OCI-LY1 (cell line): ENCODE measurements at regions not wholly inside any gene's neighbourhood (a gene's known extent, or its start where the extent isn't known, plus 50 kb on each side); places are given as distances from the start of the nearest gene placed in this dataset.

ENCODE experiments used
- H2AFZ ChIP-seq: fragments of 200-600 bp; sonication (generic), shearing (Covaris generic); 2 replicates; pipeline ENCODE4 v1.6.0; 2014; ENCODE audit warnings: antibody characterized with exemption, mild to moderate bottlenecking, low read length
- H3F3A ChIP-seq: fragments of 200-600 bp; sonication (generic), shearing (Covaris generic); 2 replicates; pipeline ENCODE4 v1.6.0; 2014; ENCODE audit warnings: mild to moderate bottlenecking, antibody characterized with exemption, low read length, moderate library complexity; ENCODE audit not compliant: insufficient read depth
- H3K27ac ChIP-seq: fragments of 200-600 bp; sonication (generic); 2 replicates; pipeline ENCODE4 v1.5.1; 2014; ENCODE audit warnings: low read length, mixed run types, mild to moderate bottlenecking, low read depth; ENCODE audit not compliant: poor library complexity, severe bottlenecking
- H3K27me3 ChIP-seq: fragments of 200-600 bp; sonication (generic); 2 replicates; pipeline ENCODE4 v1.6.0; 2014; ENCODE audit warnings: antibody characterized with exemption, mild to moderate bottlenecking, low read length, moderate library complexity; ENCODE audit not compliant: insufficient read depth
- H3K36me3 ChIP-seq: fragments of 200-600 bp; sonication (generic); 2 replicates; pipeline ENCODE4 v1.6.1; 2014; ENCODE audit warnings: mild to moderate bottlenecking, antibody characterized with exemption, low read length, moderate library complexity, mixed read lengths; ENCODE audit not compliant: insufficient read depth
- H3K4me1 ChIP-seq: fragments of 200-600 bp; sonication (generic); 2 replicates; pipeline ENCODE4 v1.5.1; 2014; ENCODE audit warnings: mild to moderate bottlenecking, low read length, moderate library complexity; ENCODE audit not compliant: insufficient read depth, severe bottlenecking
- H3K4me2 ChIP-seq: fragments of 200-600 bp; sonication (generic), shearing (Covaris generic); 2 replicates; pipeline ENCODE4 v1.6.1; 2014; ENCODE audit warnings: low read length
- H3K4me3 ChIP-seq: fragments of 200-600 bp; sonication (generic); 2 replicates; pipeline ENCODE4 v1.5.1; 2014; ENCODE audit warnings: low read length, low read depth, mild to moderate bottlenecking, mixed read lengths; ENCODE audit not compliant: poor library complexity, severe bottlenecking
- H3K79me2 ChIP-seq: fragments of 200-600 bp; shearing (Covaris generic); 2 replicates; pipeline ENCODE4 v1.6.1; 2016; ENCODE audit warnings: mixed run types, low read length, mixed read lengths; ENCODE audit not compliant: insufficient read depth
- H3K9ac ChIP-seq: fragments of 200-600 bp; sonication (generic), shearing (Covaris generic); 2 replicates; pipeline ENCODE4 v1.6.1; 2014; ENCODE audit warnings: mild to moderate bottlenecking, low read length, mixed read lengths
- H3K9me2 ChIP-seq: fragments of 200-600 bp; sonication (generic), shearing (Covaris generic); 2 replicates; pipeline ENCODE4 v1.6.1; 2014; ENCODE audit warnings: low read depth, mild to moderate bottlenecking, low read length, mixed read lengths
- H3K9me3 ChIP-seq: fragments of 200-600 bp; shearing (Covaris generic); 2 replicates; pipeline ENCODE4 v1.6.1; 2014; ENCODE audit warnings: low read length, mixed read lengths
- H4K20me1 ChIP-seq: fragments of 200-600 bp; sonication (generic), shearing (Covaris generic); 2 replicates; pipeline ENCODE4 v1.6.0; 2016; ENCODE audit warnings: mild to moderate bottlenecking, low read length; ENCODE audit not compliant: insufficient read depth
- EZH2 ChIP-seq: fragments of 200-600 bp; sonication (generic), shearing (Covaris generic); IDR thresholded peaks from 2 replicates; pipeline ENCODE4 v1.8.0; 2017; ENCODE audit warnings: borderline replicate concordance, mixed run types, mild to moderate bottlenecking, antibody characterized with exemption, low read length, moderate library complexity, mixed read lengths
- TF ChIP-seq, protein P1 (sequence below): fragments of 200-600 bp; sonication (generic), shearing (Covaris generic); IDR thresholded peaks from 2 replicates; pipeline ENCODE4 v1.5.1; 2017; ENCODE audit warnings: mild to moderate bottlenecking, antibody characterized with exemption, low read length, moderate library complexity, mixed read lengths

DNA sequence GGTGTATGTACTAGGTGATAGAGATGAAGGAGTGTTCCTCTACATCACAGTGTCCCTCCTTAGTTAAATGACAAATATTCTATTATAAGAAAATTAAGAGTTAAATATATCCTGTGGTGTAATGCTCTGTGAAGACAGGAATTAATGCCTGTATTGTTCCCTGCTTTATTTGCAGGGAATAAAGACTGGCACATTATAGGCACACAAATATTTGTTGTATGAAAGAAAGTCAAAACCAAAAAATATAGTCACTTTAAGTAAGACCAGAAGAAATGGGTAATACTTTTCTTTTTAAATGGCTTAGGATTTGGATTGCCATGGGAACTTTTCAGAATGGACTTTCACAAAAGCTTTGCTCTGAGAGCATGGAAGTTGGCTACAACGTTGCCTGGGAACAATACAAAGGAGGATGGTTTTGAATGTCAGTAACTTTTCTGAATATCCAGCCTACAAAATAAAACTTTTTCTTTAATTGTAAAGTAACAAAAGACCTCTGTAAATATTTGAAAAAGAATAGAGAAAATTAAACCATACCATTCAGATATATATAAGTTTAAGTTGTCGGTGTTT is 158.0 kb upstream of the P2RY1 start:
- H3K9ac ChIP-seq: no peak overlapping the region
- no peaks in the 10 kb centered on the region for H3K27me3 ChIP-seq
- H3K27ac ChIP-seq: no peak overlapping the region
- no peak overlapping the region for H3K4me3 ChIP-seq
- H3K79me2 ChIP-seq: no peaks in the 10 kb centered on the region
- H3K9me3 ChIP-seq: no peaks in the 10 kb centered on the region
- no peak overlapping the region for H2AFZ ChIP-seq
- TF ChIP-seq, protein P1, sequence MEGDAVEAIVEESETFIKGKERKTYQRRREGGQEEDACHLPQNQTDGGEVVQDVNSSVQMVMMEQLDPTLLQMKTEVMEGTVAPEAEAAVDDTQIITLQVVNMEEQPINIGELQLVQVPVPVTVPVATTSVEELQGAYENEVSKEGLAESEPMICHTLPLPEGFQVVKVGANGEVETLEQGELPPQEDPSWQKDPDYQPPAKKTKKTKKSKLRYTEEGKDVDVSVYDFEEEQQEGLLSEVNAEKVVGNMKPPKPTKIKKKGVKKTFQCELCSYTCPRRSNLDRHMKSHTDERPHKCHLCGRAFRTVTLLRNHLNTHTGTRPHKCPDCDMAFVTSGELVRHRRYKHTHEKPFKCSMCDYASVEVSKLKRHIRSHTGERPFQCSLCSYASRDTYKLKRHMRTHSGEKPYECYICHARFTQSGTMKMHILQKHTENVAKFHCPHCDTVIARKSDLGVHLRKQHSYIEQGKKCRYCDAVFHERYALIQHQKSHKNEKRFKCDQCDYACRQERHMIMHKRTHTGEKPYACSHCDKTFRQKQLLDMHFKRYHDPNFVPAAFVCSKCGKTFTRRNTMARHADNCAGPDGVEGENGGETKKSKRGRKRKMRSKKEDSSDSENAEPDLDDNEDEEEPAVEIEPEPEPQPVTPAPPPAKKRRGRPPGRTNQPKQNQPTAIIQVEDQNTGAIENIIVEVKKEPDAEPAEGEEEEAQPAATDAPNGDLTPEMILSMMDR: no peak
- no peak for TF ChIP-seq EZH2
- no peaks in the 10 kb centered on the region for H3F3A ChIP-seq
- no peak overlapping the region for H3K4me2 ChIP-seq
- H3K36me3 ChIP-seq: no peaks in the 10 kb centered on the region
- H4K20me1 ChIP-seq: no peaks in the 10 kb centered on the region
- H3K9me2 ChIP-seq: no peaks in the 10 kb centered on the region
- no peaks in the 10 kb centered on the region for H3K4me1 ChIP-seq

- Histone ChIP-seq H3K27me3 (no peaks in the 10 kb centered on the region), H3K36me3 (no peaks in the 10 kb centered on the region), H3K9ac (no peak overlapping the region), H3K9me3 (no peaks in the 10 kb centered on the region), H3K4me2 (no peak overlapping the region), H2AFZ (no peak overlapping the region), H3K79me2 (no peaks in the 10 kb centered on the region), H3K27ac (no peak overlapping the region), H3K4me1 (no peaks in the 10 kb centered on the region), H3F3A (no peaks in the 10 kb centered on the region), H3K4me3 (no peak overlapping the region), H4K20me1 (no peaks in the 10 kb centered on the region), H3K9me2 (no peaks in the 10 kb centered on the region)
- TF ChIP-seq EZH2: no peak
- TF ChIP-seq, protein P1: no peak
These were observed 157.4 kb upstream of the P2RY1 start for GRCh38 chr3:152677491-152677890.

DNA sequence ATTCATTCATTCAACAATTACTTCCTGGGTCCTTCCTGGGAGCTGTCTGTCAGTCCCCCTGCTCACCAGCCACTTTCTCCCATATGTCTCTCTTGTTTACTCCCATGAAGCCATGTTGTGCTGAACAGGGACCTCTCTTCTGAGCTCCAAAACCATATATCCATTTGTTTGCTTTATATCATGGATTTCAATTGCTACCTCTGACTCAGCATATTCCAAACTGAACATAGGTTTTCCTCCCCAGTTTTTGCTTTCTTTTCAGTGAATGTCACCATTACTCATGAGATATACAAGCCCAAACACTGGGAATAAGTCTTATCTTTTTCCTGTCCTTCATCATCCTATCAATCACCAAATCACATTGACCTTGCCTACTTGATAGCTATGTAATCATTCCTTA is 152.5 kb upstream of the P2RY1 start:
- Histone ChIP-seq H3K27ac (no peak overlapping the region), H3K4me3 (no peak overlapping the region), H4K20me1 (no peaks in the 10 kb centered on the region), H2AFZ (no peak overlapping the region), H3F3A (no peaks in the 10 kb centered on the region), H3K9me3 (no peaks in the 10 kb centered on the region), H3K36me3 (no peaks in the 10 kb centered on the region), H3K27me3 (no peaks in the 10 kb centered on the region), H3K4me2 (no peak overlapping the region), H3K4me1 (no peaks in the 10 kb centered on the region), H3K9me2 (no peaks in the 10 kb centered on the region), H3K79me2 (no peaks in the 10 kb centered on the region), H3K9ac (no peak overlapping the region)
- TF ChIP-seq EZH2: no peak
- TF ChIP-seq, protein P1: no peak
